Bronchial epithelial cell (primary cell): ENCODE measurements at regions not wholly inside any gene's neighbourhood (a gene's known extent, or its start where the extent isn't known, plus 50 kb on each side); places are given as distances from the start of the nearest gene placed in this dataset.
A peak's percentile ranks its signal among the peaks of the same experiment; 100 is the strongest.

Experiments
- DNase-seq: peaks from one replicate; pipeline ENCODE4 v3.0.0-alpha.2; 2010; ENCODE audit warnings: low read depth
- FAIRE-seq: peaks from 2 replicates; lab custom pipeline; 2011; peaks lifted over from hg19 to GRCh38; lab: Jason Lieb, UNC
- H3K27me3 ChIP-seq: 2 replicates; pipeline ENCODE4 v1.5.1; 2011; ENCODE audit warnings: low read length; ENCODE audit not compliant: control insufficient read depth, insufficient read depth
- H3K36me3 ChIP-seq: 2 replicates; pipeline ENCODE4 v1.5.1; 2011; ENCODE audit warnings: low read length; ENCODE audit not compliant: control insufficient read depth, insufficient read depth
- H3K4me3 ChIP-seq: 2 replicates; pipeline ENCODE4 v1.5.1; 2011; ENCODE audit warnings: mild to moderate bottlenecking, low read depth, low read length, control low read depth
- CTCF ChIP-seq: IDR thresholded peaks from 2 replicates; pipeline ENCODE4 v1.5.1; 2011; ENCODE audit warnings: mild to moderate bottlenecking, moderate library complexity, low read length, control low read depth, inconsistent platforms; ENCODE audit not compliant: insufficient read depth, severe bottlenecking

- no peak for TF ChIP-seq CTCF
- FAIRE-seq = no peak
- H3K27me3 ChIP-seq = no peaks in the 10 kb centered on the region
Observed at GRCh38 chr16:52165961-52166360, 381.0 kb downstream of the TOX3 start.

GRCh38 chr16:52149003-52149402 is 397.9 kb downstream of the TOX3 start:
- no peak for DNase-seq
- no peak for FAIRE-seq
- H3K27me3 ChIP-seq = no peaks in the 10 kb centered on the region
- H3K4me3 ChIP-seq = no peak overlapping the region
- TF ChIP-seq CTCF = no peak
- H3K36me3 ChIP-seq = no peaks in the 10 kb centered on the region

More at GRCh38 chr16:52165961-52166360, 381.0 kb downstream of the TOX3 start:
- DNase-seq = no peak
- Histone ChIP-seq H3K36me3 (no peaks in the 10 kb centered on the region), H3K4me3 (no peak overlapping the region)

- Histone ChIP-seq H3K4me3 (no peak overlapping the region), H3K36me3 (no peaks in the 10 kb centered on the region), H3K27me3 (no peaks in the 10 kb centered on the region)
- no peak for TF ChIP-seq CTCF
- DNase-seq (no peak), FAIRE-seq (no peak)
Observed at GRCh38 chr16:52141871-52142270, 405.1 kb downstream of the TOX3 start.

- no peaks in the 10 kb centered on the region for H3K36me3 ChIP-seq
- no peak overlapping the region for H3K4me3 ChIP-seq
- no peak for FAIRE-seq
- no peak for TF ChIP-seq CTCF
- no peak for DNase-seq
- no peaks in the 10 kb centered on the region for H3K27me3 ChIP-seq
Observed at GRCh38 chr16:52128361-52128760, 418.6 kb downstream of the TOX3 start.

- no peaks in the 10 kb centered on the region for H3K36me3 ChIP-seq
- no peak for TF ChIP-seq CTCF
- H3K27me3 ChIP-seq = no peaks in the 10 kb centered on the region
- no peak for DNase-seq
- FAIRE-seq = no peak
- H3K4me3 ChIP-seq = no peak overlapping the region
Observed at GRCh38 chr16:52123842-52124241, 423.1 kb downstream of the TOX3 start.

GRCh38 chr16:52123061-52123839 is 423.7 kb downstream of the TOX3 start:
- no peaks in the 10 kb centered on the region for H3K36me3 ChIP-seq
- no peak overlapping the region for H3K4me3 ChIP-seq
- TF ChIP-seq CTCF = no peak
- DNase-seq = peak; percentile 34
- FAIRE-seq = no peak
- no peaks in the 10 kb centered on the region for H3K27me3 ChIP-seq
